CD4-positive, alpha-beta T cell (primary cell): ENCODE measurements at regions not wholly inside any gene's neighbourhood (a gene's known extent, or its start where the extent isn't known, plus 50 kb on each side); places are given as distances from the start of the nearest gene placed in this dataset.

Source experiments
- ATAC-seq: fragments of 200-7000 bp; cut with Tn5 transposase; one replicate; pipeline ENCODE4 v1.10.0; 2022; ENCODE audit warnings: mild to moderate bottlenecking; ENCODE audit not compliant: poor library complexity
- CTCF ChIA-PET: fragments of 350-600 bp; sonication (Branson Sonifier 250); formaldehyde crosslinking; loops from one replicate; lab custom pipeline; 2021; ENCODE audit warnings: antibody characterized with exemption, inconsistent platforms; lab: Charles Lee
- POLR2A ChIA-PET: fragments of 350-600 bp; sonication (Branson Sonifier 250); formaldehyde crosslinking; loops from one replicate; lab custom pipeline; 2021; ENCODE audit warnings: antibody characterized with exemption, inconsistent platforms; lab: Charles Lee
- DNase-seq, 14 experiments: peaks; one replicate each; pipeline ENCODE4 v3.0.0-alpha.2; 2013 to 2020; ENCODE audit warnings: mixed read lengths in 2 of 14
- H3K27ac ChIP-seq, 2 donors: one replicate each; pipeline versions ENCODE4 v1.5.1 to v1.7.0; 2013; ENCODE audit warnings: low read length in 2 of 2, low read depth in 1 of 2, mild to moderate bottlenecking in 1 of 2
- H3K27me3 ChIP-seq, 2 experiments: 1 replicate in 1 of 2; 2 replicates in 1 of 2; pipeline versions ENCODE4 v1.6.1 to v1.7.0; 2013; ENCODE audit warnings: low read length in 2 of 2, control low read depth in 1 of 2, mild to moderate bottlenecking in 1 of 2, moderate library complexity in 1 of 2; ENCODE audit not compliant: insufficient read depth in 2 of 2, control insufficient read depth in 1 of 2
- H3K36me3 ChIP-seq: one replicate; pipeline ENCODE4 v1.6.1; 2013; ENCODE audit warnings: low read length, control low read depth; ENCODE audit not compliant: insufficient read depth
- H3K4me1 ChIP-seq: one replicate; pipeline ENCODE4 v1.6.1; 2013; ENCODE audit warnings: low read length, control low read depth; ENCODE audit not compliant: insufficient read depth
- H3K4me3 ChIP-seq: one replicate; pipeline ENCODE4 v1.5.1; 2013; ENCODE audit warnings: mild to moderate bottlenecking, low read length, moderate library complexity
- H3K9me3 ChIP-seq, 2 experiments: 1 replicate in 1 of 2; 2 replicates in 1 of 2; pipeline versions ENCODE4 v1.6.1 to v1.7.0; 2013; ENCODE audit warnings: low read length in 2 of 2, mild to moderate bottlenecking in 2 of 2, control low read depth in 1 of 2, moderate library complexity in 1 of 2; ENCODE audit not compliant: control insufficient read depth in 1 of 2, insufficient read depth in 1 of 2
- H3K27ac Mint-ChIP-seq: one replicate; pipeline ENCODE4 v1.8.0; 2020; ENCODE audit warnings: mixed read lengths
- H3K27me3 Mint-ChIP-seq: one replicate; pipeline ENCODE4 v1.8.0; 2021; ENCODE audit warnings: mixed read lengths
- H3K36me3 Mint-ChIP-seq: one replicate; pipeline ENCODE4 v1.8.0; 2021; ENCODE audit warnings: low read depth, mixed read lengths
- H3K4me1 Mint-ChIP-seq: one replicate; pipeline ENCODE4 v1.8.0; 2021; ENCODE audit warnings: low read depth, mixed read lengths
- H3K4me3 Mint-ChIP-seq: one replicate; pipeline ENCODE4 v1.8.0; 2020; ENCODE audit warnings: mild to moderate bottlenecking, mixed read lengths
- H3K9me3 Mint-ChIP-seq: one replicate; pipeline ENCODE4 v1.8.0; 2020; ENCODE audit warnings: mixed read lengths
- intact Hi-C, 2 experiments: fragments of 100-400 bp; cut with DNase I in 1 of 2; cut with micrococcal nuclease in 1 of 2; formaldehyde crosslinking; loops; one replicate each; pipeline versions ENCODE4 v1.15.1 to v1.9.0; 2023 to 2025; cut with DNase I, micrococcal nuclease
- TF ChIP-seq, protein P1 (sequence below): fragments of 200-600 bp; IDR thresholded peaks from one replicate; pipeline ENCODE4 v1.8.0; 2022; ENCODE audit warnings: antibody characterized with exemption, mild to moderate bottlenecking

DNA sequence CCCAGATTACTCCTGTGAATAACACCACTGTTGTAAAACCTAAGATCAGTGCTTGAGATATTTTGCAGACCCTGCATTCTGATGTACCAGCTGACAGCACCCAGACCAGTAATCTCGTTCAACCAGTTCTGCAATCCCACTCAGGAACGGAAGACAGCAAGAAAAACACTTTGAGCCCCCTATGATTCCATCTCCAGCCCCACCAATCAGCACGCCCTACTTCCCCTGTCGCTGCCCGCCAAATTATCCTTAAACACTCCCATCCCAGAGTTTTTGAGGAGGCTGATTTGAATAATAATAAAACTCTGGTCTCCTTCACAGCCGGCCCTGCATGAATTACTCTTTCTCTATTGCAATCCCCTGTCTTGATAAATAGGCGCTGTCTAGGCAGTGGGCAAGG is 173.9 kb upstream of the CDH2 start:
- ATAC-seq (no peak), DNase-seq (no peak)
- intact Hi-C loops, result no loop called here
- Histone ChIP-seq H3K4me1 (no peaks in the 10 kb centered on the region), H3K9me3 (no peaks in the 10 kb centered on the region), H3K27ac (no peak overlapping the region), H3K27me3 (no peaks in the 10 kb centered on the region), H3K4me3 (no peak overlapping the region), H3K36me3 (no peaks in the 10 kb centered on the region)
- ChIA-PET POLR2A (no interaction called here), CTCF (no interaction called here)
- no peak overlapping the region for H3K4me3 Mint-ChIP-seq
- TF ChIP-seq, protein P1, sequence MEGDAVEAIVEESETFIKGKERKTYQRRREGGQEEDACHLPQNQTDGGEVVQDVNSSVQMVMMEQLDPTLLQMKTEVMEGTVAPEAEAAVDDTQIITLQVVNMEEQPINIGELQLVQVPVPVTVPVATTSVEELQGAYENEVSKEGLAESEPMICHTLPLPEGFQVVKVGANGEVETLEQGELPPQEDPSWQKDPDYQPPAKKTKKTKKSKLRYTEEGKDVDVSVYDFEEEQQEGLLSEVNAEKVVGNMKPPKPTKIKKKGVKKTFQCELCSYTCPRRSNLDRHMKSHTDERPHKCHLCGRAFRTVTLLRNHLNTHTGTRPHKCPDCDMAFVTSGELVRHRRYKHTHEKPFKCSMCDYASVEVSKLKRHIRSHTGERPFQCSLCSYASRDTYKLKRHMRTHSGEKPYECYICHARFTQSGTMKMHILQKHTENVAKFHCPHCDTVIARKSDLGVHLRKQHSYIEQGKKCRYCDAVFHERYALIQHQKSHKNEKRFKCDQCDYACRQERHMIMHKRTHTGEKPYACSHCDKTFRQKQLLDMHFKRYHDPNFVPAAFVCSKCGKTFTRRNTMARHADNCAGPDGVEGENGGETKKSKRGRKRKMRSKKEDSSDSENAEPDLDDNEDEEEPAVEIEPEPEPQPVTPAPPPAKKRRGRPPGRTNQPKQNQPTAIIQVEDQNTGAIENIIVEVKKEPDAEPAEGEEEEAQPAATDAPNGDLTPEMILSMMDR, result no peak
- H3K4me1 Mint-ChIP-seq, result no peaks in the 10 kb centered on the region
- no peaks in the 10 kb centered on the region for H3K27me3 Mint-ChIP-seq
- H3K36me3 Mint-ChIP-seq, result no peaks in the 10 kb centered on the region
- H3K27ac Mint-ChIP-seq, result no peak overlapping the region
- peaks cover 11% of the 10 kb centered on the region for H3K9me3 Mint-ChIP-seq

DNA sequence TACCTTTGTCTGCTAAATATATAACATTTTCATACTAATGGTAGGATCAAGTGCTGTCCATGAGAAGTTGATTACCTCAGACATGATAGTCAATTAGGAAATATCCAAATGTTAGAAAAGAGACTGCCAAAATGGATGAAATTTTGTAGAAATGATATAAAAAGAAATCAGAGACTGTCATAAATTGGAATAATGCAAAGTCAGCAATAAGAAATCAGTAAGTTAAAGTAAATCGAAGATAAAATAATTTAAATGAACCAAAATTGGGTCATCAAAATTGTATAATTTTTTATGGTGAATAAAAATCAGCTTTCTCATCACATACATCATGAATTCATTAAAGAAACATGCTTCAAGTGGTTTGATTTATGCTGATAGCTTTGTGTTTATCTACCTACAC is 165.3 kb upstream of the CDH2 start:
- Mint-ChIP-seq H3K4me1 (no peaks in the 10 kb centered on the region), H3K36me3 (no peaks in the 10 kb centered on the region), H3K27me3 (no peaks in the 10 kb centered on the region), H3K9me3 (peaks cover 18% of the 10 kb centered on the region), H3K27ac (no peak overlapping the region), H3K4me3 (no peak overlapping the region)
- H3K27me3 ChIP-seq, result no peaks in the 10 kb centered on the region
- CTCF ChIA-PET, result no interaction called here
- H3K27ac ChIP-seq, result no peak overlapping the region
- no peaks in the 10 kb centered on the region for H3K4me1 ChIP-seq
- H3K36me3 ChIP-seq, result no peaks in the 10 kb centered on the region
- peaks cover 0 to 3% of the 10 kb centered on the region in 2 experiments for H3K9me3 ChIP-seq
- ATAC-seq (no peak), DNase-seq (no peak)
- TF ChIP-seq, protein P1, result no peak
- POLR2A ChIA-PET, result no interaction called here
- H3K4me3 ChIP-seq, result no peak overlapping the region
- intact Hi-C loops, result no loop called here

DNA sequence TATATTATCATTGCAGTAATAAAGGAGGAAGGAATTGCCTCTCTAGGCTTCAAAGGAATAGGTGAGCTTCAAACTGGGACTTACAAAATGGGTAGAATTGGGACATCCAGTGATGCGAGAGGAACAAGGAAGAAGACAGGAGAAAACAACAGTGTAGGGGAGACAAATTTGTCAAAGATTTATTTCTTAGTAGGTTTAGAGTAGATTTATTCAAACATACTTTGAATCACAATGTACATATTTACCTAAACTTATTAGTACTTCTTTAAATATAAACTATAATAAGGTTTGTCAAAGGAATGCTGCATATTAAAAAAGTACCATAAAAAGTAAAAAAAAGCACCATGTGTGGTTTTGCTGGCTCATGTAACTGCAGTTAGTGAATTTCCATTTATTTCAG is 161.4 kb upstream of the CDH2 start:
- H3K4me1 Mint-ChIP-seq, result no peaks in the 10 kb centered on the region
- intact Hi-C loops, result no loop called here
- H3K9me3 Mint-ChIP-seq, result peaks cover 14% of the 10 kb centered on the region
- H3K4me3 Mint-ChIP-seq, result no peak overlapping the region
- Histone ChIP-seq H3K4me3 (no peak overlapping the region), H3K36me3 (no peaks in the 10 kb centered on the region), H3K27ac (no peak overlapping the region), H3K27me3 (no peaks in the 10 kb centered on the region), H3K4me1 (no peaks in the 10 kb centered on the region), H3K9me3 (no peaks in the 10 kb centered on the region)
- no peaks in the 10 kb centered on the region for H3K36me3 Mint-ChIP-seq
- TF ChIP-seq, protein P1, result no peak
- no peaks in the 10 kb centered on the region for H3K27me3 Mint-ChIP-seq
- H3K27ac Mint-ChIP-seq, result no peak overlapping the region
- ChIA-PET POLR2A (no interaction called here), CTCF (no interaction called here)
- ATAC-seq (no peak), DNase-seq (no peak)
